SHP77 (cell line): ENCODE measurements at regions not wholly inside any gene's neighbourhood (a gene's known extent, or its start where the extent isn't known, plus 50 kb on each side); places are given as distances from the start of the nearest gene placed in this dataset.
"Not testable (repeated sequence)": the region's sequence is repeated elsewhere in the genome, so short reads cannot be mapped to it uniquely, and the experiment has no call there.

Source experiments
- DNase-seq, 2 experiments: peaks; one replicate each; lab custom pipeline; 2025; lab: John Stamatoyannopoulos, UW

GRCh38 chr2:64795024-64795592 lies 141.4 kb upstream of the SERTAD2 start:
- DNase-seq = no peak

- no peak for DNase-seq
These were observed 143.2 kb upstream of the SERTAD2 start for GRCh38 chr2:64796926-64797325.

- peak; percentile 14 to 27 for DNase-seq
These were observed 144.3 kb upstream of the SERTAD2 start for GRCh38 chr2:64797881-64798575.

DNA sequence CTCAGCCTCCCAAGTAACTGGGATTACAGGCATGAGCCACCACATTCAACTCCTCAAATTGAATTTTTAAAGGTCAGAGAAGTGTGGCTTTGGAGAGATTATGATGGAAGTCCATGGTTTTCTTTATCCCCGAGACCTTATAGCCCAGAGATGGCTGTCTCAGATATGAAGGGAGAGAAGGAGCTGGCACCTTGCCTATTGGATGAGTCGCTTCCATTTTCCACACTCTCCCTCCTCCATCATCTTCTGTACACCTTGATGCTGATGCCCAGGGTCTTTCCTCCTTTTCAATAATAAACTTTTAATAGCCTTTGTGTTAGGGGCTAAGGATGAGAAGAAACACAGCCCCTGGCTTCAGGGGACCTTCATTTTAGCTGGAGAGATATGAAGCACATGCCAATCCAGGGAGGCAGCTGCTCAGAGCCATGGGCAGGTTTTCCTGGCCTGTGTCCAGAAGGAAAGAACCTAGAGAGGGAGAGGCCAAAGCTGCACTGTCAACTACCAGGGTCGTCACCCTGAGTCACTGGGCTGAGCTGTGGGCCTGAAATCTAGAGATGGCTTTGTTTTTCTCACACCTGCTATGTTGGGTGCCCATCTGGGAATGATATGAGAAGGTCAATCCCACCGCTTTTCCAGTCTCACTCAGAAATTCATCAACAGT lies 146.0 kb upstream of the SERTAD2 start:
- peak; percentile 68 to 72 for DNase-seq

DNA sequence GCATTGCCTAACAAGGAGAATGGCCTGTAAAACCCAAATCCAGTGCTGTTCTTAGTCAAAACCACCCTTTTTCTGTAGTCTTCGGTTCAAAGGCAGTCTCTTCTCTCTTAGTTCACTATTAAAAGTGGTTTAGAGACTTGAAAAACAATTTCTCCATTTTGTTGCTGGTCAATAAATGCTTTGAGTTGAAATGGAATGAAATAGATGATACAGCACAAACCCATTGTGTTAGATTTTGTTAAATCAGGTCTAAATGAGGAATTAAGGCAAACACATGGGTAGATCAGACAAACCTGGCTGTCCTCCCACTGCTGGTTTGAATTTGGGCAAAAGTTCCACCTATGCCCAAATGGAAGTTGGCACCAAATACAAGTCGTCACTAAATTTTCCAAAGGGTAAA lies 150.1 kb upstream of the SERTAD2 start:
- no peak for DNase-seq

DNA sequence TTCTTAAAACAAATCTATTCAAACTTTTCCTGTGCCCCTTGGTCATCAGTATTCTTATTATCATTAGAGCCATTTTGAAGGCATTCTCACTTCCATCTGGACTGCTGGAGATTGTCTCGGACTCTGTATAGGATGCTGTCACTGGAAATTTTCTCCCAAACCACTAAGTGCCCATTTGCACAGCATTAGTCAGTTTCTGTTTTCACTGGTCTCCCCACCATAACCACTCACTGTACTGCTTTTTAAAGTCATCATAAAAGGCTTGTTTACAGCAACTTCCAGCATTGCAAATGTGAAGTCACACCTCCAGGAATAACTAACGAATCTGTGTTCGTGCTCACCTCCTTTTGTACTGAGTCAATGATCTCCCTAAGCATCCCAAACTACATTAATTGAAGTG lies 150.9 kb upstream of the SERTAD2 start:
- DNase-seq = no peak

DNA sequence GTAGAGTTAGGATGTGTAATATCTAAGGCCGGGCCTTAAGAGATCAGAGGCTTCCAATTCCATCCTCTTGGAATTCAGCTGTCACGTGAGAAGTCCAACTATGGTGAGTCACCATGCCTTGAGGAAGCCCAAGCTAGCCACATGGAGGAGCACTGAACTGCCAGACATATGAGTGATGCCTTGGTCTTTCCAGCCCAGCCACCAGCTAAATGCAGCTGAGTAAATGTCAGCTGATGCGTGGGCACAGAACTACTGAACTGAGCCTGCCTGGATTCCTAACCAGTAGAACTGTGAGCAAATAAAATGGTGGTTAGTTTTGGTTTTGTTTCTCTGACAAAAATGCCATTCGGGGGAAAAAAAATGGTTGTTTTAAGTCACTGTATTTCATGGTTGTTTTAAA lies 153.7 kb upstream of the SERTAD2 start:
- DNase-seq = peak; percentile 34 to 56

DNA sequence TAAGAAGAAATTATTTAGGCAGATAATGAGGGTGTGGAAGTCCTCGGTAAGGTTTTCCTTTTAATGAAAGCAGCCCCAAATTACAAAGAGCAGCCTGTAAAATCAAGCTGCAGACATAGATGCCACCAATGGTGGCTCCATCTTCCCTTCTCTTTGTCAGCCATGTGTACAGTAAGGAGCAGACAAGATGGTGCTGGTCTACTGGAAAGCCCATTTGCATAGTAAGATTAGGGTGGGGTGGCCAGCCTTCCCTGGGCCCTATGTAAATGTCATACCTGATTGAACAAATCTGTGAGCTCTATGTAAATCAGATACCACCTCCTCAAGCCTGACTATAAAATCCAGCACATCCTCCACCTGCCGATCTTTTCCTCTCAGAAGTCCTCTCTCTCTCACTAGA lies 154.4 kb upstream of the SERTAD2 start:
- DNase-seq = no peak

DNA sequence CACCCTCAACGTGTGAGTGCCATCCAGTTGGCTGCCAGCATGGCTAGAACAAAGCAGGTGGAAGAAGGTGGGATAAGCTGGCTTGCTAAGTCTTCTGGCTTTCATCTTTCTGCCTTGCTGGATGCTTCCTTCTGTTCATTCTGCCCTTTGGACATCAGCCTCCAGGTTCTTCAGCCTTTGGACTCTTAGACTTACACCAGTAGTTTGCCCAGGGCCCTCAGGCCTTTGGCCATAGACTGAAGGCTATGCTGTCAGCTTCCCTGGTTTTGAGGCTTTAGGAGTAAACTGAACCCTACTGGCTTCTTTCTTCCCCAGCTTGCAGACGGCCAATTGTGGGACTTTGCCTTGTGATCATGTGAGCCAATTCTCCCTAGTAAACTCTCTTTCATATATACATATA lies 155.0 kb upstream of the SERTAD2 start:
- no peak for DNase-seq

DNA sequence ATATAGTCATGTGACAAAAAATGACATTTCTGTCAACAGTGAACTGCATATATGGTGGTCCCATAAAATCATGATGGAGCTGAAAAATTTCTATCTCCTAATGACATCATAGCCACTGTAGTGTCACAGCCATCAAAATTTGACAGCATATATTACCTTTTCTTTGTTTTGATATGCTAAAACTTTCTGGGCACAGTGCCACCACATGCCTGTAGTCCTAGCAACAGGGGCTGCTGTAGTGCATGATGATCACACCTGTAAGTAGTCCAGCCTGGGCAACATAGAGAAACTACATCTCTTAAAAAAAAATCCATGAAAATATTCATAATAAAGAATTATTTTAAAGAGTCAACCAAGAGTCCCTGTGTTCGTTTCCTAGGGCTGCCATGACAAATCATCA lies 155.5 kb upstream of the SERTAD2 start:
- DNase-seq = no peak

DNA sequence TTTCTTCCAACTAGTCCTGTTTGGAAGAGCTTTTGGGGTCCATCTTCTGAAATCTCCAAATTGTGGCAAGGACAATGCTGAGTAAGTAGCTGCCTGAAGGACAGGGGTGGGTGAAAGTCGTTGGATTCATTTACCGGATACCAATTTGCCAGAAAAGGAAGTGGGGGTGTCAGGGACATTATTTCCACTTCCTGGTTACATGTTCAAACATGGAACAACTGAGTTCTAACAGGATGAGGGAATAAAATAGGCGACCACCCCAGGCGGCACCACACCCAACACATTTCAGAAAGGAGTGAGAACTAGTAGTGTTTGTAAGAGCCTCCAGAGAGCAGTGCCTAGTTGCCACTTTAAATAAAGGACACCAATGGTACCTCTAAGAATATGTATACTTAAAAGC lies 158.6 kb upstream of the SERTAD2 start:
- no peak for DNase-seq

DNA sequence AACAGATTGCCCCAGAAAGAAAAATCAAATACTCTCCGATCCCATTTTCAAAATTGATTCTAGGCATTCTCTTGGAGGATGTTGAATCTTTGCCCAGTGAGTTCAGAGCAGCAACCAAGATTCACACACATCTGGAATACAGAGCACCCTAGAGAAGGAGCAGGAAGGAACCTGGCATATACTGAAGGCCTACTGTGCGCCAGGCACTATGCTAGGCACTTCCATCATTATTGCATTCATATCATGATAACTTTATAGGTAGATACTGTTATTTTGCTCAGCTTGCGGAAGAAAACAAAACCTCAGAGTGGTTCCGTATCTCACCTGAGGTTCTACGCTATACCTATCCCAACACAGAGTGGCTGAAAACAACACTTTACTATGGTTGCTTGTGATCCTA lies 160.3 kb upstream of the SERTAD2 start:
- no peak for DNase-seq

DNA sequence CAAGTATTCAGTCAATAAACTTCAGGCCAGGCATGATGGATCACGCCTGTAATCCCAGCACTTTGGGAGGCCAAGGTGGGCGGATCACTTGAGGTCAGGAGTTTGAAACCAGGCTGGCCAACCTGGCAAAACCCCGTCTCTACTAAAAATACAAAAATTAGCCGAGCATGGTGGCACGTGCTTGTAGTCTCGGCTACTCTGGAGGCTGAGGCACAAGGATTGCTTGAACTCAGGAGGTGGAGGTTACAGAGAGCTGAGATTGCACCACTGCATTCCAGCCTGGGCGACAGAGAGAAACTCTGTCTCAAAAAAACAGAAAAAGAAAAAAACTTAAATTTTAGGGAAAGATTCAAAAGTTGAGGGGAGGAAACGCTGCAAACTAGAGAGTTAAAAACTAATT lies 162.8 kb upstream of the SERTAD2 start:
- not testable (repeated sequence) for DNase-seq

- no peak for DNase-seq
These were observed 163.7 kb upstream of the SERTAD2 start for GRCh38 chr2:64817453-64817852.

- DNase-seq = no peak
These were observed 164.9 kb upstream of the SERTAD2 start for GRCh38 chr2:64818664-64819060.

DNA sequence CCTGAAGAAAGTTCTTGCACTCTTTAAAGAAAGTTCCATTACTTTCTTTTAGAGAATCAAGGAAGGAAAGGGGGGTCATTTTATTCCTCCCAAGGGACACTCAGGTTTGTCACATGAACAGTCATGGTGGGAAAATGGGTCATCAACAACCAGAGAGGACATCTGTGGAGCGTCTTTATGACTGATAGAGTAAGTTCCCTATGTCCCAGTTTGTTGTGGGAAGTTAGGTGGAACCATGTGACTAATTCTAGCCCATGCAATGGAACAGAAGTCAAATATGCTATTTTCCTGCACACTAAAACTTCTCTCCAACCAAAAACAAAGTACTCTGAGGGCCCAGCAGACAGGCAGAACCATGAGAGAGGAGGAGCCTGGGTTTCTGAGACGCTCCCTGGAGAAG lies 165.6 kb upstream of the SERTAD2 start:
- DNase-seq = no peak

- no peak for DNase-seq
These were observed 166.3 kb upstream of the SERTAD2 start for GRCh38 chr2:64819774-64820688.

DNA sequence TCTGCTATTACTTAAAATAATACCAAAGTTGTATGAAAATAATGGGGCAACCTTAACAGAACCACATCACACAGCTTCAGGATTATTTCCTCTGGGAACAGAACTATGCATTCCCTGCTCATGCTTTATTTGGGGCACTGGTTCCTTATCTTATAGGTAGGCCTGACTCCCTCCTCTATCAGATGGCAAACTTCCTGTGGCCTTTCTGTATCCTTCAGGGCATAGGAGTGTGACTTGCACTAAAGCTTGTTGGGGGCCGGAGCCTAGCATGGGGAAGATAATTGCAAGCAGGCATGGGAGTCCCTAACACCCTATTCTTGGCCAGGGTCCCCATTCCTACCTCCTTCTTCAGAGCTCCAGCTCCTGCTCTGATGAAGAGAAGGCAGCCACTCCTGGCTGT lies 167.2 kb upstream of the SERTAD2 start:
- DNase-seq = no peak

- DNase-seq = no peak
These were observed 165.4 kb upstream of the SLC1A4 start for GRCh38 chr2:64823794-64824193.

DNA sequence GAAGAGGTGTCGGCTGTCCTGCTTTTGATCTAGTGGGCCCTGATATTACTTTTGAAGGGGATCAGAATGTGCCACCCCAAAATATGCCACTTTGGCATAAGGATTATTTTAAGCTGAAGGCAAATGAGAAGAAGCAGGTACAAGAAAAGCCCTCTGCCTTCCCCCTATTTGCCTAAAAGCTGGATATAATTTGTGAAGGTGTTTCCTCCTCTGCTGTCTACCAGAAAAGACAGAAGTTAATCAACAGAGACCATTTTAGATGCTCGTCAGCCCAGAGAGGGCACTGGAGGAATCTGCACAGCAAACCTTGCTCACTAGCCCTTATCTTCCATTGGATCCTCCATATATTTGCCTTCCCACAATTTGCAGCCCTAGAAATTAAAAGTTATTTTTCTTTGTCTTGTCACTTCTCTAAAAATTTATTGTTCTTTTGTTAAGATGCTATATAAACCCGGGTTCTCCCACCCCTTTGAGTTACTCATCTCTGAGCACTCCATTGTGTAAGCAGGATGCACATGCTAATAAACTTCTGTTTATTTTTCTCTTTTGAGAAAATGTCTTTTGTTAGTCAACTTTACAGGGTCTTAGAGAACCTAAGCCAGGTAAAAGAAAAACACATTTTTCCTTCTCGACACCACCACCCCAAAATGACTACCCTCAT lies 163.2 kb upstream of the SLC1A4 start:
- no peak for DNase-seq

- no peak for DNase-seq
These were observed 162.5 kb upstream of the SLC1A4 start for GRCh38 chr2:64826703-64827102.

- no peak for DNase-seq
These were observed 160.9 kb upstream of the SLC1A4 start for GRCh38 chr2:64828261-64828660.
